ENCODE measurements at regions not wholly inside any gene's neighbourhood (a gene's known extent, or its start where the extent isn't known, plus 50 kb on each side); places are given as distances from the start of the nearest gene placed in this dataset.

DNA sequence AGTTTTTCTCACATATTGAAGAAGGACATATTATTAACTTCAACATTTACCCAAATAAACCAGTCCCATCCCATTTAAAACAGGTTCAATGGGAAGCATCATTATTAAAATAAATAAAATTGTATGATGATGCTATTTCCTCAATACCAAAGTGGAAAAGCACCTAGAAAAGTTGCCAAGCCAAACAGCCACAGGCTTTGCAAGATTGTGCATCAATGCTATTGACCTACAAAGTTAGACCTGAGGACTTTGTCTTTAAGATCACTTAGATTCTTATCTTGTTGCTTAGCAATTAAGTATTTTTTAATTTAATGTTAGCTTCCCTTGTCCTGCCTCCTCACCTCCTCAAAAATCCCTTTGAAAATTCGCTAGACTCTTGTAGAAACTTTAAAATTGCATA is 132.1 kb downstream of the SAMD5 start:
- H4K20me1 ChIP-seq (ENCODE audit: insufficient read depth), result no peaks in the 10 kb centered on the region
- ChIA-PET RAD21 (ENCODE audit: low non-redundant PET in 1 of 2, low total read pairs in 2 of 2, uncharacterized antibody in 2 of 2, unreplicated experiment in 2 of 2) (no interaction called here), CTCF (no interaction called here), POLR2A (no interaction called here)
- no peaks in the 10 kb centered on the region for H3K36me3 ChIP-seq (ENCODE audit: control insufficient read depth in 1 of 2, insufficient read depth in 2 of 2, low read length in 2 of 2)
- H3K27ac ChIP-seq (ENCODE audit: low read depth, low read length), result no peak overlapping the region
- no TSS peak for BruUV-seq (replicated peaks)
- no peaks in the 10 kb centered on the region for H3K79me2 ChIP-seq (ENCODE audit: insufficient read depth, low read length)
- TF ChIP-seq CBX3 (IDR thresholded peaks at IDR 0.05; ENCODE audit: low read depth) (no peak), EZH2 (IDR thresholded peaks at IDR 0.05) (no peak), SRF (IDR thresholded peaks at IDR 0.05; ENCODE audit: low read depth) (no peak), YY1 (IDR thresholded peaks at IDR 0.05; ENCODE audit: extremely low read depth, insufficient replicate concordance, low read depth, low read length) (no peak), RAD21 (IDR thresholded peaks at IDR 0.05; ENCODE audit: low read depth) (no peak)
- TF ChIP-seq, protein P1, sequence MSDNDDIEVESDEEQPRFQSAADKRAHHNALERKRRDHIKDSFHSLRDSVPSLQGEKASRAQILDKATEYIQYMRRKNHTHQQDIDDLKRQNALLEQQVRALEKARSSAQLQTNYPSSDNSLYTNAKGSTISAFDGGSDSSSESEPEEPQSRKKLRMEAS (IDR thresholded peaks at IDR 0.05), result no peak
- H3K4me3 ChIP-seq (replicated peaks in 1 of 2; ENCODE audit: low read depth in 1 of 2, low read length in 2 of 2), result no peak overlapping the region
- no peak for ATAC-seq
- no peak overlapping the region for H2AFZ ChIP-seq (ENCODE audit: low read depth, low read length, poor library complexity, severe bottlenecking)
- no peak overlapping the region for H3K4me2 ChIP-seq (ENCODE audit: low read length)
- intact Hi-C loops (cut with micrococcal nuclease), result no loop called here
- no peaks in the 10 kb centered on the region for H3K4me1 ChIP-seq (ENCODE audit: control insufficient read depth in 1 of 2, insufficient read depth in 2 of 2, low read length in 2 of 2)
- H3K9me2 ChIP-seq (ENCODE audit: insufficient read depth), result no peaks in the 10 kb centered on the region
- no peak for DNase-seq (ENCODE audit: low read depth, low spot score)
- H3K9ac ChIP-seq (ENCODE audit: low read length), result no peak overlapping the region
- H3K9me3 ChIP-seq (ENCODE audit: control insufficient read depth in 1 of 2, insufficient read depth in 1 of 2, low read depth in 1 of 2, low read length in 2 of 2), result no peaks in the 10 kb centered on the region
- H3K27me3 ChIP-seq (ENCODE audit: insufficient read depth, low read length), result no peaks in the 10 kb centered on the region

DNA sequence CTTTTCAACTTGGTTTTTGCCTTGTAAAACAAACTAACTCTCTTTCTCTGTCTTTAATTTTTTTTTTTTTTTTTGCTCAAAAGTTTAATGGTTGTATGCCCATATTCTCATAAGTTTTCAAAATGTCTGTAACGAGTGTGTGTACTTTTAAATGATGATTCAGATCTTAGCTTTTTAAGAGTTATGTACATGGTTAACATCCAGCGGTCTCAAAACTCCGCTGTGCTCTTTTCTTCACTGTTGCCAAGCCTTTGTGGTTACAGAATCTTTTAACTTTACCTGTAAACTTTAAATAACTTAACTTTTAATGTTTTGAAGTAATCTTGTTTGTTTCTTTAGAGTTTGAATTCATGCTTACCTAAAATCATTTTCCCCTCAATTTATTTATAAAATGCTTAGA is 133.0 kb downstream of the SAMD5 start:
- ChIA-PET RAD21 (ENCODE audit: low non-redundant PET in 1 of 2, low total read pairs in 2 of 2, uncharacterized antibody in 2 of 2, unreplicated experiment in 2 of 2) (no interaction called here), CTCF (no interaction called here), POLR2A (no interaction called here)
- no peak overlapping the region for H3K9ac ChIP-seq (ENCODE audit: low read length)
- no peak overlapping the region for H2AFZ ChIP-seq (ENCODE audit: low read depth, low read length, poor library complexity, severe bottlenecking)
- TF ChIP-seq RAD21 (IDR thresholded peaks at IDR 0.05; ENCODE audit: low read depth) (no peak), TCF7L2 (IDR thresholded peaks at IDR 0.05; ENCODE audit: borderline replicate concordance, extremely low read depth, insufficient read depth, insufficient read length) (no peak), EGR1 (IDR thresholded peaks at IDR 0.05; ENCODE audit: low read depth) (no peak), POLR2A (IDR thresholded peaks at IDR 0.05; ENCODE audit: borderline replicate concordance, extremely low read depth, insufficient read depth, insufficient read length) (no peak), FOSL1 (IDR thresholded peaks at IDR 0.05; ENCODE audit: low read depth) (no peak), ELF1 (IDR thresholded peaks at IDR 0.05; ENCODE audit: borderline replicate concordance, low read depth) (no peak), JUND (IDR thresholded peaks at IDR 0.05) (no peak), SP1 (IDR thresholded peaks at IDR 0.05; ENCODE audit: low read depth) (no peak), POLR2AphosphoS5 (IDR thresholded peaks at IDR 0.05; ENCODE audit: low read depth, low read length) (no peak), SIN3A (IDR thresholded peaks at IDR 0.05; ENCODE audit: low read depth) (no peak), YY1 (IDR thresholded peaks at IDR 0.05; ENCODE audit: extremely low read depth, insufficient replicate concordance, low read depth, low read length) (no peak), EZH2 (IDR thresholded peaks at IDR 0.05) (no peak), ZNF274 (IDR thresholded peaks at IDR 0.05; ENCODE audit: low read depth, low read length) (no peak)
- TF ChIP-seq, protein P2, sequence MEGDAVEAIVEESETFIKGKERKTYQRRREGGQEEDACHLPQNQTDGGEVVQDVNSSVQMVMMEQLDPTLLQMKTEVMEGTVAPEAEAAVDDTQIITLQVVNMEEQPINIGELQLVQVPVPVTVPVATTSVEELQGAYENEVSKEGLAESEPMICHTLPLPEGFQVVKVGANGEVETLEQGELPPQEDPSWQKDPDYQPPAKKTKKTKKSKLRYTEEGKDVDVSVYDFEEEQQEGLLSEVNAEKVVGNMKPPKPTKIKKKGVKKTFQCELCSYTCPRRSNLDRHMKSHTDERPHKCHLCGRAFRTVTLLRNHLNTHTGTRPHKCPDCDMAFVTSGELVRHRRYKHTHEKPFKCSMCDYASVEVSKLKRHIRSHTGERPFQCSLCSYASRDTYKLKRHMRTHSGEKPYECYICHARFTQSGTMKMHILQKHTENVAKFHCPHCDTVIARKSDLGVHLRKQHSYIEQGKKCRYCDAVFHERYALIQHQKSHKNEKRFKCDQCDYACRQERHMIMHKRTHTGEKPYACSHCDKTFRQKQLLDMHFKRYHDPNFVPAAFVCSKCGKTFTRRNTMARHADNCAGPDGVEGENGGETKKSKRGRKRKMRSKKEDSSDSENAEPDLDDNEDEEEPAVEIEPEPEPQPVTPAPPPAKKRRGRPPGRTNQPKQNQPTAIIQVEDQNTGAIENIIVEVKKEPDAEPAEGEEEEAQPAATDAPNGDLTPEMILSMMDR (IDR thresholded peaks at IDR 0.05 in 2 of 3, conservative IDR thresholded peaks at IDR 0.05 in 1 of 3; ENCODE audit: borderline replicate concordance in 1 of 3, insufficient read depth in 1 of 3, low read depth in 2 of 3, low read length in 2 of 3), result no peak
- TF ChIP-seq, protein P3, sequence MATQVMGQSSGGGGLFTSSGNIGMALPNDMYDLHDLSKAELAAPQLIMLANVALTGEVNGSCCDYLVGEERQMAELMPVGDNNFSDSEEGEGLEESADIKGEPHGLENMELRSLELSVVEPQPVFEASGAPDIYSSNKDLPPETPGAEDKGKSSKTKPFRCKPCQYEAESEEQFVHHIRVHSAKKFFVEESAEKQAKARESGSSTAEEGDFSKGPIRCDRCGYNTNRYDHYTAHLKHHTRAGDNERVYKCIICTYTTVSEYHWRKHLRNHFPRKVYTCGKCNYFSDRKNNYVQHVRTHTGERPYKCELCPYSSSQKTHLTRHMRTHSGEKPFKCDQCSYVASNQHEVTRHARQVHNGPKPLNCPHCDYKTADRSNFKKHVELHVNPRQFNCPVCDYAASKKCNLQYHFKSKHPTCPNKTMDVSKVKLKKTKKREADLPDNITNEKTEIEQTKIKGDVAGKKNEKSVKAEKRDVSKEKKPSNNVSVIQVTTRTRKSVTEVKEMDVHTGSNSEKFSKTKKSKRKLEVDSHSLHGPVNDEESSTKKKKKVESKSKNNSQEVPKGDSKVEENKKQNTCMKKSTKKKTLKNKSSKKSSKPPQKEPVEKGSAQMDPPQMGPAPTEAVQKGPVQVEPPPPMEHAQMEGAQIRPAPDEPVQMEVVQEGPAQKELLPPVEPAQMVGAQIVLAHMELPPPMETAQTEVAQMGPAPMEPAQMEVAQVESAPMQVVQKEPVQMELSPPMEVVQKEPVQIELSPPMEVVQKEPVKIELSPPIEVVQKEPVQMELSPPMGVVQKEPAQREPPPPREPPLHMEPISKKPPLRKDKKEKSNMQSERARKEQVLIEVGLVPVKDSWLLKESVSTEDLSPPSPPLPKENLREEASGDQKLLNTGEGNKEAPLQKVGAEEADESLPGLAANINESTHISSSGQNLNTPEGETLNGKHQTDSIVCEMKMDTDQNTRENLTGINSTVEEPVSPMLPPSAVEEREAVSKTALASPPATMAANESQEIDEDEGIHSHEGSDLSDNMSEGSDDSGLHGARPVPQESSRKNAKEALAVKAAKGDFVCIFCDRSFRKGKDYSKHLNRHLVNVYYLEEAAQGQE (IDR thresholded peaks at IDR 0.05; ENCODE audit: low read depth), result no peak
- no peaks in the 10 kb centered on the region for H4K20me1 ChIP-seq (ENCODE audit: insufficient read depth)
- H3K36me3 ChIP-seq (ENCODE audit: control insufficient read depth in 1 of 2, insufficient read depth in 2 of 2, low read length in 2 of 2), result no peaks in the 10 kb centered on the region
- no peak overlapping the region for H3K4me2 ChIP-seq (ENCODE audit: low read length)
- intact Hi-C loops (cut with micrococcal nuclease), result no loop called here
- no peaks in the 10 kb centered on the region for H3K79me2 ChIP-seq (ENCODE audit: insufficient read depth, low read length)
- no peak overlapping the region for H3K4me3 ChIP-seq (replicated peaks in 1 of 2; ENCODE audit: low read depth in 1 of 2, low read length in 2 of 2)
- no peak overlapping the region for H3K27ac ChIP-seq (ENCODE audit: low read depth, low read length)
- DNase-seq (ENCODE audit: low read depth, low spot score) (no peak), ATAC-seq (no peak)
- H3K4me1 ChIP-seq (ENCODE audit: control insufficient read depth in 1 of 2, insufficient read depth in 2 of 2, low read length in 2 of 2), result no peaks in the 10 kb centered on the region
- no peaks in the 10 kb centered on the region for H3K9me3 ChIP-seq (ENCODE audit: control insufficient read depth in 1 of 2, insufficient read depth in 1 of 2, low read depth in 1 of 2, low read length in 2 of 2)
- H3K9me2 ChIP-seq (ENCODE audit: insufficient read depth), result no peaks in the 10 kb centered on the region
- BruUV-seq (replicated peaks), result no TSS peak
- no peaks in the 10 kb centered on the region for H3K27me3 ChIP-seq (ENCODE audit: insufficient read depth, low read length)
